ENCODE measurements at regions not wholly inside any gene's neighbourhood (a gene's known extent, or its start where the extent isn't known, plus 50 kb on each side); places are given as distances from the start of the nearest gene placed in this dataset.

DNA sequence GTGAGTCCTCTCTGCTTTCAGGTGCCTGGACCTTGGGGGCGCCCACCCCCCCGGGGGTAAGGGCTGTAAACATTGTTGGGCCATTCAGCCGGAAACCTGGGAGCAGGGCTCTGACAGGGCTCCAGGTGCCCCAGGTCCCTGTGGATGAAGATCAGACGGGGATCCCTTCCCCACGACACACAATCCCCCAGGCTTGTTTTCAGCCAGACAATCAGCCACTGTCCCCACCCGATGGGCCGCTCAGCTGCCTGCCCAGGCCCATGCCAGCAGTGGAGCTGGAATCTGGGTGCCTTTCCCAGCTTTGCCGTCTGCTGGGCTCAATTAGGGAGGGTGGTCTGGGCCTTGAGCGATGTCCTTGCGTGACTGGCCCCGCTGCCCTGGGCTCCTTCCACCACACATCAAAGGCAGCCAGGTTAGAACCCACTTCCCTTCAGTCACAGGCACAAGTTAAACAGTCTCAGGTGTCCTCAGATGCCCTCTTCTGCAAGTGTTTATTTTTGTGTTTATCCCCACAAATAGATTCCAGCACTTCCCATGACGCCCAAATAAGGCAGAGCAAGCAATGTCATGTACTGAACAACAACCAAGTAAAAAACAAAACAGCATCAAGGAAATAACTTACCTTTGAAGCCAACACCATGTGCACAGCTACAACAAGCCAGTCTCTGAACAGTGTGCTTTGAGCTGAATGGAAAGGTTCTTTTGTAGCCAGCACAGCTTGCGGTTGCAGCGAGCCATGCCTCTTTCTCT is 77.0 kb upstream of the ALDH1A3 start:
- H4K20me1 ChIP-seq (ENCODE audit: insufficient read depth, low read depth, low read length), result no peaks in the 10 kb centered on the region
- no peaks in the 10 kb centered on the region for H3K79me2 ChIP-seq (ENCODE audit: low read length)
- H3K27ac ChIP-seq (ENCODE audit: low read length), result no peak overlapping the region
- peak; percentile 12 for DNase-seq
- H3K27me3 ChIP-seq (ENCODE audit: low read length), result no peaks in the 10 kb centered on the region
- H3K4me1 ChIP-seq (ENCODE audit: low read length), result no peaks in the 10 kb centered on the region
- no peak overlapping the region for H3K4me2 ChIP-seq (ENCODE audit: low read depth, low read length, poor library complexity, severe bottlenecking)
- no peaks in the 10 kb centered on the region for H3K9me2 ChIP-seq (replicated peaks; ENCODE audit: insufficient read depth, low read length)
- no peak overlapping the region for H3K4me3 ChIP-seq (ENCODE audit: low read length)
- H3K9me3 ChIP-seq (ENCODE audit: low read length), result no peaks in the 10 kb centered on the region
- no peak overlapping the region for H2AFZ ChIP-seq (ENCODE audit: low read length)
- H3K36me3 ChIP-seq (ENCODE audit: insufficient read depth, low read length), result no peaks in the 10 kb centered on the region
- no peak overlapping the region for H3K9ac ChIP-seq (ENCODE audit: low read length)

GRCh38 chr15:100803171-100803440 is 76.5 kb upstream of the ALDH1A3 start:
- no peaks in the 10 kb centered on the region for H3K9me2 ChIP-seq (replicated peaks; ENCODE audit: insufficient read depth, low read length)
- no peak overlapping the region for H3K4me3 ChIP-seq (ENCODE audit: low read length)
- no peaks in the 10 kb centered on the region for H3K79me2 ChIP-seq (ENCODE audit: low read length)
- DNase-seq, result peak; percentile 28
- H4K20me1 ChIP-seq (ENCODE audit: insufficient read depth, low read depth, low read length), result no peaks in the 10 kb centered on the region
- no peak overlapping the region for H2AFZ ChIP-seq (ENCODE audit: low read length)
- H3K27me3 ChIP-seq (ENCODE audit: low read length), result no peaks in the 10 kb centered on the region
- no peak overlapping the region for H3K4me2 ChIP-seq (ENCODE audit: low read depth, low read length, poor library complexity, severe bottlenecking)
- H3K4me1 ChIP-seq (ENCODE audit: low read length), result no peaks in the 10 kb centered on the region
- no peaks in the 10 kb centered on the region for H3K9me3 ChIP-seq (ENCODE audit: low read length)
- H3K36me3 ChIP-seq (ENCODE audit: insufficient read depth, low read length), result no peaks in the 10 kb centered on the region
- no peak overlapping the region for H3K27ac ChIP-seq (ENCODE audit: low read length)
- no peak overlapping the region for H3K9ac ChIP-seq (ENCODE audit: low read length)

GRCh38 chr15:100806157-100806556 is 73.5 kb upstream of the ALDH1A3 start:
- Histone ChIP-seq H3K36me3 (ENCODE audit: insufficient read depth, low read length) (no peaks in the 10 kb centered on the region), H3K9me3 (ENCODE audit: low read length) (no peaks in the 10 kb centered on the region), H3K4me2 (ENCODE audit: low read depth, low read length, poor library complexity, severe bottlenecking) (no peak overlapping the region), H3K79me2 (ENCODE audit: low read length) (no peaks in the 10 kb centered on the region), H3K9me2 (replicated peaks; ENCODE audit: insufficient read depth, low read length) (no peaks in the 10 kb centered on the region), H3K9ac (ENCODE audit: low read length) (no peak overlapping the region), H3K27ac (ENCODE audit: low read length) (no peak overlapping the region), H4K20me1 (ENCODE audit: insufficient read depth, low read depth, low read length) (no peaks in the 10 kb centered on the region), H3K27me3 (ENCODE audit: low read length) (no peaks in the 10 kb centered on the region), H3K4me3 (ENCODE audit: low read length) (no peak overlapping the region), H3K4me1 (ENCODE audit: low read length) (no peaks in the 10 kb centered on the region), H2AFZ (ENCODE audit: low read length) (no peak overlapping the region)
- no peak for DNase-seq

GRCh38 chr15:100807028-100807427 is 72.6 kb upstream of the ALDH1A3 start:
- Histone ChIP-seq H3K27me3 (ENCODE audit: low read length) (no peaks in the 10 kb centered on the region), H3K36me3 (ENCODE audit: insufficient read depth, low read length) (no peaks in the 10 kb centered on the region), H3K4me2 (ENCODE audit: low read depth, low read length, poor library complexity, severe bottlenecking) (no peak overlapping the region), H4K20me1 (ENCODE audit: insufficient read depth, low read depth, low read length) (no peaks in the 10 kb centered on the region), H3K9me2 (replicated peaks; ENCODE audit: insufficient read depth, low read length) (no peaks in the 10 kb centered on the region), H3K9me3 (ENCODE audit: low read length) (no peaks in the 10 kb centered on the region), H3K27ac (ENCODE audit: low read length) (no peak overlapping the region), H3K4me1 (ENCODE audit: low read length) (no peaks in the 10 kb centered on the region), H3K79me2 (ENCODE audit: low read length) (no peaks in the 10 kb centered on the region), H3K4me3 (ENCODE audit: low read length) (no peak overlapping the region), H3K9ac (ENCODE audit: low read length) (no peak overlapping the region), H2AFZ (ENCODE audit: low read length) (no peak overlapping the region)
- DNase-seq, result no peak

- no peak overlapping the region for H3K4me2 ChIP-seq (ENCODE audit: low read depth, low read length, poor library complexity, severe bottlenecking)
- no peaks in the 10 kb centered on the region for H3K27me3 ChIP-seq (ENCODE audit: low read length)
- H4K20me1 ChIP-seq (ENCODE audit: insufficient read depth, low read depth, low read length), result no peaks in the 10 kb centered on the region
- H3K4me3 ChIP-seq (ENCODE audit: low read length), result no peak overlapping the region
- H2AFZ ChIP-seq (ENCODE audit: low read length), result no peak overlapping the region
- H3K9ac ChIP-seq (ENCODE audit: low read length), result no peak overlapping the region
- H3K9me2 ChIP-seq (replicated peaks; ENCODE audit: insufficient read depth, low read length), result no peaks in the 10 kb centered on the region
- H3K79me2 ChIP-seq (ENCODE audit: low read length), result no peaks in the 10 kb centered on the region
- peak; percentile 37 for DNase-seq
- H3K9me3 ChIP-seq (ENCODE audit: low read length), result no peaks in the 10 kb centered on the region
- H3K27ac ChIP-seq (ENCODE audit: low read length), result no peak overlapping the region
- no peaks in the 10 kb centered on the region for H3K36me3 ChIP-seq (ENCODE audit: insufficient read depth, low read length)
- no peaks in the 10 kb centered on the region for H3K4me1 ChIP-seq (ENCODE audit: low read length)
These were observed 70.9 kb upstream of the ALDH1A3 start for GRCh38 chr15:100808691-100809090.

- no peaks in the 10 kb centered on the region for H3K27me3 ChIP-seq (ENCODE audit: low read length)
These were observed 70.5 kb upstream of the ALDH1A3 start for GRCh38 chr15:100809151-100809550.

GRCh38 chr15:100809587-100809986 is 70.0 kb upstream of the ALDH1A3 start:
- Histone ChIP-seq H3K79me2 (ENCODE audit: low read length) (no peaks in the 10 kb centered on the region), H4K20me1 (ENCODE audit: insufficient read depth, low read depth, low read length) (no peaks in the 10 kb centered on the region), H3K4me1 (ENCODE audit: low read length) (no peaks in the 10 kb centered on the region), H3K4me2 (ENCODE audit: low read depth, low read length, poor library complexity, severe bottlenecking) (no peak overlapping the region), H3K9me3 (ENCODE audit: low read length) (no peaks in the 10 kb centered on the region), H3K27ac (ENCODE audit: low read length) (no peak overlapping the region), H3K4me3 (ENCODE audit: low read length) (no peak overlapping the region), H2AFZ (ENCODE audit: low read length) (no peak overlapping the region), H3K9me2 (replicated peaks; ENCODE audit: insufficient read depth, low read length) (no peaks in the 10 kb centered on the region), H3K36me3 (ENCODE audit: insufficient read depth, low read length) (no peaks in the 10 kb centered on the region), H3K27me3 (ENCODE audit: low read length) (no peaks in the 10 kb centered on the region), H3K9ac (ENCODE audit: low read length) (no peak overlapping the region)
- DNase-seq, result no peak

More at GRCh38 chr15:100809151-100809550, 70.5 kb upstream of the ALDH1A3 start:
- Histone ChIP-seq H3K9me2 (replicated peaks; ENCODE audit: insufficient read depth, low read length) (no peaks in the 10 kb centered on the region), H3K4me3 (ENCODE audit: low read length) (no peak overlapping the region), H2AFZ (ENCODE audit: low read length) (no peak overlapping the region), H3K9ac (ENCODE audit: low read length) (no peak overlapping the region), H3K79me2 (ENCODE audit: low read length) (no peaks in the 10 kb centered on the region), H3K4me2 (ENCODE audit: low read depth, low read length, poor library complexity, severe bottlenecking) (no peak overlapping the region), H3K9me3 (ENCODE audit: low read length) (no peaks in the 10 kb centered on the region), H3K4me1 (ENCODE audit: low read length) (no peaks in the 10 kb centered on the region), H4K20me1 (ENCODE audit: insufficient read depth, low read depth, low read length) (no peaks in the 10 kb centered on the region), H3K27ac (ENCODE audit: low read length) (no peak overlapping the region), H3K36me3 (ENCODE audit: insufficient read depth, low read length) (no peaks in the 10 kb centered on the region)
- no peak for DNase-seq

GRCh38 chr15:100810229-100810628 is 69.4 kb upstream of the ALDH1A3 start:
- no peak overlapping the region for H3K27ac ChIP-seq (ENCODE audit: low read length)
- no peaks in the 10 kb centered on the region for H3K36me3 ChIP-seq (ENCODE audit: insufficient read depth, low read length)
- no peak overlapping the region for H3K4me2 ChIP-seq (ENCODE audit: low read depth, low read length, poor library complexity, severe bottlenecking)
- no peaks in the 10 kb centered on the region for H4K20me1 ChIP-seq (ENCODE audit: insufficient read depth, low read depth, low read length)
- H3K9me3 ChIP-seq (ENCODE audit: low read length), result peaks cover 2% of the 10 kb centered on the region; the same call in 1 of the 2 replicates
- no peaks in the 10 kb centered on the region for H3K79me2 ChIP-seq (ENCODE audit: low read length)
- H3K4me3 ChIP-seq (ENCODE audit: low read length), result no peak overlapping the region
- no peak overlapping the region for H2AFZ ChIP-seq (ENCODE audit: low read length)
- no peak overlapping the region for H3K9ac ChIP-seq (ENCODE audit: low read length)
- no peaks in the 10 kb centered on the region for H3K9me2 ChIP-seq (replicated peaks; ENCODE audit: insufficient read depth, low read length)
- peaks cover 3% of the 10 kb centered on the region; the same call in 1 of the 2 replicates for H3K27me3 ChIP-seq (ENCODE audit: low read length)
- H3K4me1 ChIP-seq (ENCODE audit: low read length), result no peaks in the 10 kb centered on the region
- DNase-seq, result peak; percentile 37

Data from Karpas-422 (cell line).